Astrocyte (in vitro differentiated cells and primary cell): ENCODE measurements at regions not wholly inside any gene's neighbourhood (a gene's known extent, or its start where the extent isn't known, plus 50 kb on each side); places are given as distances from the start of the nearest gene placed in this dataset.

ENCODE experiments used
- CTCF ChIP-seq: IDR thresholded peaks from 2 replicates; pipeline ENCODE4 v1.5.1; 2011; ENCODE audit warnings: low read depth, mild to moderate bottlenecking, inconsistent platforms, low read length, moderate library complexity; ENCODE audit not compliant: insufficient read depth
- EZH2 ChIP-seq: IDR thresholded peaks from 2 replicates; pipeline ENCODE4 v1.6.1; 2012; ENCODE audit warnings: mild to moderate bottlenecking, low read length, inconsistent platforms; ENCODE audit not compliant: insufficient read depth

GRCh38 chr7:121793716-121794115, 79.2 kb upstream of the PTPRZ1 start:
- TF ChIP-seq CTCF (no peak), EZH2 (no peak)
